HCT116 (cell line): ENCODE measurements at regions not wholly inside any gene's neighbourhood (a gene's known extent, or its start where the extent isn't known, plus 50 kb on each side); places are given as distances from the start of the nearest gene placed in this dataset.

Experiments
- ATAC-seq: fragments of 200-7000 bp; cut with Tn5 transposase; 2 replicates; pipeline ENCODE4 v1.9.1; 2020; ENCODE audit warnings: mild to moderate bottlenecking, moderate library complexity
- BruUV-seq: library from RNA; stranded (reverse); fragments of 400-500 nt; replicated peaks from 2 replicates; lab custom pipeline; 2021; lab: Mats Ljungman, UMichigan
- CTCF ChIA-PET: fragments of 300-600 bp; sonication (Branson Sonifier 250); formaldehyde crosslinking; loops from one replicate; lab custom pipeline; 2021; ENCODE audit warnings: antibody characterized with exemption; lab: Charles Lee
- POLR2A ChIA-PET: fragments of 300-600, 350-600 bp; sonication (Branson Sonifier 250); formaldehyde crosslinking; loops from one replicate; lab custom pipeline; 2021; ENCODE audit warnings: antibody characterized with exemption; lab: Charles Lee
- RAD21 ChIA-PET, 2 experiments: fragments of 300-600 bp; sonication (Branson Sonifier 250); formaldehyde crosslinking; loops; one replicate each; lab custom pipeline; 2023; ENCODE audit warnings: low total read pairs in 2 of 2; ENCODE audit not compliant: uncharacterized antibody in 2 of 2, unreplicated experiment in 2 of 2, low non-redundant PET in 1 of 2; lab: Charles Lee
- DNase-seq: peaks from one replicate; pipeline ENCODE4 v3.0.0-alpha.2; 2010; ENCODE audit warnings: low read depth, low spot score
- H2AFZ ChIP-seq: fragments of 200-600 bp; shearing (Covaris generic), sonication (generic); 2 replicates; pipeline ENCODE4 v1.6.1; 2017; ENCODE audit warnings: low read depth, mixed run types, mixed read lengths, antibody characterized with exemption, low read length; ENCODE audit not compliant: poor library complexity, severe bottlenecking
- H3K27ac ChIP-seq: 2 replicates; pipeline ENCODE4 v1.5.1; 2012; ENCODE audit warnings: low read depth, low read length
- H3K27me3 ChIP-seq: fragments of 200-600 bp; sonication (generic); 2 replicates; pipeline ENCODE4 v1.6.1; 2016; ENCODE audit warnings: mixed run types, low read length, mixed read lengths; ENCODE audit not compliant: insufficient read depth
- H3K36me3 ChIP-seq, 2 experiments: fragments of 200-500 bp in 1 of 2; fragments of 200-600 bp in 1 of 2; sonication (Bioruptor generic) in 1 of 2; sonication (generic) in 1 of 2; 2 replicates each; pipeline versions ENCODE4 v1.5.1 to v1.6.1; 2014 to 2016; ENCODE audit warnings: low read length in 2 of 2, inconsistent platforms in 1 of 2, mixed read lengths in 1 of 2, mixed run types in 1 of 2; ENCODE audit not compliant: insufficient read depth in 2 of 2, control insufficient read depth in 1 of 2
- H3K4me1 ChIP-seq, 2 experiments: fragments of 200-600 bp in 1 of 2; sonication (generic) in 1 of 2; 2 replicates each; pipeline versions ENCODE4 v1.5.1 to v1.6.1; 2012 to 2017; ENCODE audit warnings: low read length in 2 of 2, inconsistent platforms in 1 of 2, mild to moderate bottlenecking in 1 of 2, mixed read lengths in 1 of 2, mixed run types in 1 of 2, moderate library complexity in 1 of 2; ENCODE audit not compliant: insufficient read depth in 2 of 2, control insufficient read depth in 1 of 2
- H3K4me2 ChIP-seq: fragments of 200-600 bp; sonication (generic); 2 replicates; pipeline ENCODE4 v1.6.1; 2017; ENCODE audit warnings: mixed run types, low read length, mixed read lengths
- H3K4me3 ChIP-seq, 2 experiments: fragments of 200-600 bp in 1 of 2; sonication (generic) in 1 of 2; replicated peaks in 1 of 2; 2 replicates each; pipeline ENCODE4 v1.5.1; 2011 to 2016; ENCODE audit warnings: low read length in 2 of 2, control low read depth in 1 of 2, low read depth in 1 of 2, mild to moderate bottlenecking in 1 of 2, mixed read lengths in 1 of 2, mixed run types in 1 of 2
- H3K79me2 ChIP-seq: fragments of 200-600 bp; sonication (generic); 2 replicates; pipeline ENCODE4 v1.6.1; 2017; ENCODE audit warnings: mild to moderate bottlenecking, mixed run types, low read length, moderate library complexity, mixed read lengths; ENCODE audit not compliant: insufficient read depth
- H3K9ac ChIP-seq: fragments of 200-600 bp; sonication (generic); 2 replicates; pipeline ENCODE4 v1.6.1; 2016; ENCODE audit warnings: low read length, mixed read lengths
- H3K9me2 ChIP-seq: fragments of 200-600 bp; sonication (generic), shearing (Covaris generic); 2 replicates; pipeline ENCODE4 v1.6.1; 2017; ENCODE audit warnings: mixed run types, mild to moderate bottlenecking, moderate library complexity; ENCODE audit not compliant: insufficient read depth
- H3K9me3 ChIP-seq, 2 experiments: fragments of 200-500 bp in 1 of 2; fragments of 200-600 bp in 1 of 2; sonication (Bioruptor generic) in 1 of 2; sonication (generic) in 1 of 2; 2 replicates each; pipeline ENCODE4 v1.6.1; 2014 to 2017; ENCODE audit warnings: low read length in 2 of 2, mixed read lengths in 2 of 2, inconsistent platforms in 1 of 2, low read depth in 1 of 2, mild to moderate bottlenecking in 1 of 2, mixed run types in 1 of 2, moderate library complexity in 1 of 2; ENCODE audit not compliant: control insufficient read depth in 1 of 2, insufficient read depth in 1 of 2
- H4K20me1 ChIP-seq: fragments of 200-600 bp; sonication (generic), shearing (Covaris generic); 2 replicates; pipeline ENCODE4 v1.6.1; 2017; ENCODE audit warnings: mixed run types, mild to moderate bottlenecking, moderate library complexity; ENCODE audit not compliant: insufficient read depth
- CBX3 ChIP-seq: IDR thresholded peaks from 2 replicates; pipeline ENCODE4 v1.6.1; 2012; ENCODE audit warnings: low read depth
- CEBPB ChIP-seq: IDR thresholded peaks from 2 replicates; pipeline ENCODE4 v1.6.1; 2012; ENCODE audit warnings: low read depth
- ELF1 ChIP-seq: IDR thresholded peaks from 2 replicates; pipeline ENCODE4 v1.6.1; 2012; ENCODE audit warnings: low read depth, borderline replicate concordance
- JUND ChIP-seq: IDR thresholded peaks from 2 replicates; pipeline ENCODE4 v1.6.1; 2012
- POLR2A ChIP-seq: IDR thresholded peaks from 2 replicates; pipeline ENCODE4 v1.7.0; 2011; ENCODE audit warnings: borderline replicate concordance; ENCODE audit not compliant: insufficient read depth, insufficient read length; ENCODE audit errors: extremely low read depth
- POLR2AphosphoS5 ChIP-seq: IDR thresholded peaks from 2 replicates; pipeline ENCODE4 v1.6.1; 2011; ENCODE audit warnings: mild to moderate bottlenecking, low read depth, low read length, moderate library complexity
- YY1 ChIP-seq: IDR thresholded peaks from 2 replicates; pipeline ENCODE4 v1.6.1; 2011; ENCODE audit warnings: low read length, low read depth, moderate library complexity, mild to moderate bottlenecking; ENCODE audit not compliant: insufficient replicate concordance; ENCODE audit errors: extremely low read depth
- ZFX ChIP-seq: fragments of 450-650 bp; IDR thresholded peaks from 2 replicates; pipeline ENCODE4 v1.6.1; 2017
- intact Hi-C: fragments of 100-400 bp; cut with micrococcal nuclease; formaldehyde crosslinking; loops from 2 replicates; pipeline ENCODE4 v1.10.0; 2022
- TF ChIP-seq, protein P1 (sequence below): IDR thresholded peaks from 2 replicates; pipeline ENCODE4 v1.6.1; 2012

DNA sequence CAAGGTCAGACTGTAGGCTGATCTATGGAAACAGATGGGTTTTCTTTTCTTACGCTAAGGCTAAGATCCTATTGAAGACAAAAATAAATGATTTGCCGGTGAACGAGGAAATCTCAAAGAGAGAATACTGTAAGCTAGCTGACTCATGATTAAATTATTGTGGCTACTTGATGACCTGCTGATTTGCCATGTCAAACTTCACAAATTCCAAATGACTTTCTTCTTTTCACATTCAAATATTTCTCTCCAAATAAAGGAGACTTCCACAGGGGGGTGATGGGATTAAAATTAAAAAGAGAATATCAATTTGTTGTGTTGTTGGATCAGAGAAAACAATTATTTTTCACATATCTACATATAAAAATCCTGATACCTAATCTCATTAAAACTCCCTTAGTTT lies 860.6 kb upstream of the ZWINT start:
- no TSS peak for BruUV-seq
- no peaks in the 10 kb centered on the region for H3K27me3 ChIP-seq
- H3K9me3 ChIP-seq = peaks cover 5 to 12% of the 10 kb centered on the region in 2 experiments; a peak in 2 of 4 replicates
- CTCF ChIA-PET = no interaction called here
- no peak overlapping the region for H3K27ac ChIP-seq
- no peaks in the 10 kb centered on the region for H3K36me3 ChIP-seq
- H3K4me1 ChIP-seq = no peaks in the 10 kb centered on the region
- no peak overlapping the region for H3K9ac ChIP-seq
- H3K79me2 ChIP-seq = no peaks in the 10 kb centered on the region
- intact Hi-C loops = no loop called here
- TF ChIP-seq JUND (no peak), POLR2AphosphoS5 (no peak)
- TF ChIP-seq, protein P1, sequence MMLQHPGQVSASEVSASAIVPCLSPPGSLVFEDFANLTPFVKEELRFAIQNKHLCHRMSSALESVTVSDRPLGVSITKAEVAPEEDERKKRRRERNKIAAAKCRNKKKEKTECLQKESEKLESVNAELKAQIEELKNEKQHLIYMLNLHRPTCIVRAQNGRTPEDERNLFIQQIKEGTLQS = no peak
- ATAC-seq = no peak
- RAD21 ChIA-PET = no interaction called here
- POLR2A ChIA-PET = no interaction called here
- no peaks in the 10 kb centered on the region for H3K9me2 ChIP-seq
- no peak overlapping the region for H3K4me2 ChIP-seq
- no peaks in the 10 kb centered on the region for H4K20me1 ChIP-seq
- H3K4me3 ChIP-seq = no peak overlapping the region
- DNase-seq = no peak
- no peak overlapping the region for H2AFZ ChIP-seq

DNA sequence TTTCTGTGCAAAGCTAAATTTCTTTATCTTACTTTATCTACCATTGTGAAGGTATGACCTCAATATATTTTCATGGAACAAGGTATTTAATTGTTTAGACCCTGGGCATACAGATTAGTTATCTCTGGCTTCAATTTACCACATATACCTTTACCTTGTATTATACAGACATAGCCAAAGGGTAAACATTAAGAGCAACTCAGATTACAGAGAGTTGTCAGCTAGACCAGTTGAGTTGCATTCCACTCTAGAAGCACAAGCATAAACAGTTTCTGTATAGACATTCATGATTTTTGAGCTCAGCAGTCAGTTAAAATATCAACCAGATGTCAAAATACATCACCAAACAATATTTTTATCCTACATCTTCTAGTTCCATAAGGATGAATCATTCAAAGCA lies 857.3 kb upstream of the ZWINT start:
- no peak for DNase-seq
- ChIA-PET CTCF (no interaction called here), POLR2A (no interaction called here), RAD21 (no interaction called here)
- Histone ChIP-seq H3K27ac (no peak overlapping the region), H3K4me3 (no peak overlapping the region), H3K27me3 (no peaks in the 10 kb centered on the region), H3K4me1 (no peaks in the 10 kb centered on the region), H3K79me2 (no peaks in the 10 kb centered on the region), H3K36me3 (no peaks in the 10 kb centered on the region), H2AFZ (no peak overlapping the region), H3K9me2 (no peaks in the 10 kb centered on the region), H3K9me3 (peaks cover 5 to 12% of the 10 kb centered on the region in 2 experiments; a peak in 2 of 4 replicates), H4K20me1 (no peaks in the 10 kb centered on the region), H3K4me2 (no peak overlapping the region), H3K9ac (no peak overlapping the region)
- no TSS peak for BruUV-seq
- no peak for TF ChIP-seq ZFX
- TF ChIP-seq YY1 = no peak
- no peak for TF ChIP-seq ELF1
- no peak for TF ChIP-seq CBX3
- no peak for TF ChIP-seq POLR2A
- no peak for TF ChIP-seq CEBPB
- ATAC-seq = no peak
- intact Hi-C loops = no loop called here
